ENCODE measurements at regions not wholly inside any gene's neighbourhood (a gene's known extent, or its start where the extent isn't known, plus 50 kb on each side); places are given as distances from the start of the nearest gene placed in this dataset.

DNA sequence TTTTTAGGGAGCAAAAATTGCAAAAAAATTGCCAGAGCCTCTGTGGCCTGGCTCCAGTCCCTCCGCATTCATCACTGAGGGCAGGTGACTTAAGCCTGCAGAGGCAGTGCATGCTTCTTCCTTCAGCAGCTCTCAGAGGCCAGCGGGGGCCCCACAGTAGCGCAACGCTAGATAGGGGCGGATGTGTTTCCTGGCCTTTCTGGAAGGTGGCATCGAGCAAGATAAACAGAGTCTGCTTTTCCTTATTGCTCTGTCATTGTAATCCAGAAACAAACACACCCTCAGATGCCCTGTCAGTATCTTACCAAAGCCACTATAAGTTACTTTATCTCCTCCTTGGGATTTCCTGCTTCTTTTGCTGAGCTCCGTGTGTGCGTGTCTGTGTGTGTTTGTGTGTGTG, 75.5 kb upstream of the IRX6 start:
- no peak for DNase-seq (ENCODE audit: low spot score)
- TF ChIP-seq, protein P1, sequence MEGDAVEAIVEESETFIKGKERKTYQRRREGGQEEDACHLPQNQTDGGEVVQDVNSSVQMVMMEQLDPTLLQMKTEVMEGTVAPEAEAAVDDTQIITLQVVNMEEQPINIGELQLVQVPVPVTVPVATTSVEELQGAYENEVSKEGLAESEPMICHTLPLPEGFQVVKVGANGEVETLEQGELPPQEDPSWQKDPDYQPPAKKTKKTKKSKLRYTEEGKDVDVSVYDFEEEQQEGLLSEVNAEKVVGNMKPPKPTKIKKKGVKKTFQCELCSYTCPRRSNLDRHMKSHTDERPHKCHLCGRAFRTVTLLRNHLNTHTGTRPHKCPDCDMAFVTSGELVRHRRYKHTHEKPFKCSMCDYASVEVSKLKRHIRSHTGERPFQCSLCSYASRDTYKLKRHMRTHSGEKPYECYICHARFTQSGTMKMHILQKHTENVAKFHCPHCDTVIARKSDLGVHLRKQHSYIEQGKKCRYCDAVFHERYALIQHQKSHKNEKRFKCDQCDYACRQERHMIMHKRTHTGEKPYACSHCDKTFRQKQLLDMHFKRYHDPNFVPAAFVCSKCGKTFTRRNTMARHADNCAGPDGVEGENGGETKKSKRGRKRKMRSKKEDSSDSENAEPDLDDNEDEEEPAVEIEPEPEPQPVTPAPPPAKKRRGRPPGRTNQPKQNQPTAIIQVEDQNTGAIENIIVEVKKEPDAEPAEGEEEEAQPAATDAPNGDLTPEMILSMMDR (conservative IDR thresholded peaks at IDR 0.05; ENCODE audit: low read depth), result no peak
- ChIA-PET POLR2A (ENCODE audit: low non-redundant PET) (no interaction called here), CTCF (no interaction called here)
- no peak overlapping the region for H3K27ac ChIP-seq

DNA sequence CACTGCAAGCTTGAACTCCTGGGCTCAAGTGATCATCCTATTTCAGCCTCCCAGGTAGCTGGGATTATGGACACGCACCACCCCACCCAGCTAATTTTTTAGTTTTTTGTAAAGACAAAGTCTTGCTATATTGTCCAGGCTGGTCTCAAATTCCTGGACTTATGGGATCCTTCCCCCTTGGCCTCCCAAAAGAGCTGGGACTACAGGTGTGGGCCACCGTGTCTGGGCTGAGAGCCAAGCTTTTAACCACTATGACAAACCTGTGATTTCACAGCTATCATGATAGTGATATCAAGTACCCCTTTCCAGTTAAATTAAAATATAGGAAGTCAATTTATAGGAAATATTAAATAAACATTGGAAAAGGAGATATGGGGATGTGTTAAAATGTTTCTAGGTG, 74.6 kb upstream of the IRX6 start:
- ChIA-PET POLR2A (ENCODE audit: low non-redundant PET) (no interaction called here), CTCF (interaction anchor here (0.7 kb wide), 1 partner anchor 18 kb away, joined by 3 read pairs; no protein-coding TSS in a partner anchor)
- DNase-seq (ENCODE audit: low spot score), result no peak
- TF ChIP-seq, protein P1 (conservative IDR thresholded peaks at IDR 0.05; ENCODE audit: low read depth), result no peak
- H3K27ac ChIP-seq, result no peak overlapping the region

DNA sequence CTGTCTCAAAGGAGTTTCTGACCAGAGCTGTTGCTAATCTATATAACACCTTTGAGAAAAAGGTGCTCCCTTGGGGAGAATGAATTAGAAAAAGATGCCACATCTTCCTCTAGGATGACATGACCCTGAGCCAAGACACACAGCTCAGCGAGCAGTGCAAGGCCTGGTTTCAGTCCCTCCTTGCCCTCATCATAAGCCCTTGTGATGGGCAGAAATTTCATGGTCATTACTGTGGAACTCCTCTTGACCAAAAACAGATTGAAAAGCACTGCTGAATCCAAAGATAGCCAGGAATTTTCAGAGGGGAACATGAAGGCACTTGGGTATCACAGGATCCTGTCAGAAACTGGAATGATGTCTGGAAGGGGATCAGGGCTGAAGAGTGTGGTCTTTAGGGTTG, 74.1 kb upstream of the IRX6 start:
- TF ChIP-seq, protein P1 (conservative IDR thresholded peaks at IDR 0.05; ENCODE audit: low read depth), result no peak
- no peak for DNase-seq (ENCODE audit: low spot score)
- H3K27ac ChIP-seq, result no peak overlapping the region
- ChIA-PET POLR2A (ENCODE audit: low non-redundant PET) (no interaction called here), CTCF (interaction anchor here (0.7 kb wide), 2 partner anchors 12 to 17 kb away, joined by 3 read pairs; no protein-coding TSS in a partner anchor)

DNA sequence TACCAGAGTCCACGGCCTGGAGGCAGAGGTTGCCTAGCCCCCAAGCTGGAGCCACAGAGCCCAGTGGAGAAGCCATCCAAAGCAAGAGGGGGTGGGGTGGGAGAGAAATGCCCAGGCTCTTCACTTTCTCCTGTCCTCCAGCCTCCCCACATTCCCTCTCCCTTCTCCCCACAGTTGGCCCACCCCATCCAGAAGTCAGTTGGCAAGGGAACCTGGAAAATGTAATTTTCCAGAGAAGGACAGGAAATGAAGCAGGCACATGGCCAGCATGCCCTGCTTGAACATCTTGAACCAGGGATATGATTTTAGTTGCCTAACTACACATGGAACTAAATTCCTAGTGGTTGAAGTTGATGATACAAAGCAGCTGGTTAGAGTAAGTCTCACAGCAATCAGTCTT, 73.3 kb upstream of the IRX6 start:
- TF ChIP-seq, protein P1 (conservative IDR thresholded peaks at IDR 0.05; ENCODE audit: low read depth), result no peak
- ChIA-PET CTCF (interaction anchor here (0.8 kb wide), 1 partner anchor 256 kb away, joined by 3 read pairs; no protein-coding TSS in a partner anchor), POLR2A (ENCODE audit: low non-redundant PET) (no interaction called here)
- DNase-seq (ENCODE audit: low spot score), result no peak
- no peak overlapping the region for H3K27ac ChIP-seq

DNA sequence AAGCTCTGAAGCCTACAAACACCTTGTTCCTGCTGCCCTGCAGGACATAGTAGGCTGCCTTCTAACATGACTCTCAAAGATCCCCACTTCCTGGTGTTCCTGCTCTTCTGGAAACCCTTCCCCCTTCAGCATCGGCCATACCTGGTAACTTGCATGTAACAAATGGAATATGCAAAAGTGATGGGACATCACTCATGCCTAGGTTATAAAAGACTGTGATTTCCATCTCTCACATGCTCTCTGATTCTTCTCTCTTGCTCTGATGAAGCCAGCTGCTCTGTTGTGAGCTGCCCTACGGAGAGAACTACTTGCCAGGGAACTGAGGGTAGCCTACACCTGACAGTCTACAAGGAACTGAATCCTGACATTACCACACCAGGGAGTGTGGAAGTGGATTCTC, 72.9 kb upstream of the IRX6 start:
- POLR2A ChIA-PET (ENCODE audit: low non-redundant PET), result no interaction called here
- CTCF ChIA-PET, result interaction anchor here (0.8 kb wide), 1 partner anchor 256 kb away, joined by 3 read pairs; no protein-coding TSS in a partner anchor
- DNase-seq (ENCODE audit: low spot score), result no peak
- TF ChIP-seq, protein P1 (conservative IDR thresholded peaks at IDR 0.05; ENCODE audit: low read depth), result no peak
- H3K27ac ChIP-seq, result no peak overlapping the region

DNA sequence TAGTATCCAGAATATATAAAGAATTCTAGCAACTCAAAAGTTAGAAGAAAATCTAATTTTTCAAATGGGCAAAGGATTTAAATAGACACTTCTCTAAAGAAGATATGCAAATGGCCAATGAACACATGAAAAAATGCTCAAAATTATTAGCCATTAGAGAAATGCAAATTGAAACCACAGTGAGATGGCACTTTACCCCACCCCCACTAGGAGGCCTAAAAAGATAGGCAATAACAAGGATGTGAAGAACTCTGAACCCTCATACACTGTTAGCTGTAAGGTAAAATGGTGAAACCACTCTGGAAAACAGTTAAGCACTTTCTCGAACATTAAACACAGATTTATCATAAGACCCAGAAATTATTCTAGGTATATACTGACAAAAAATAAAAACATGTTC, 71.4 kb upstream of the IRX6 start:
- POLR2A ChIA-PET (ENCODE audit: low non-redundant PET), result no interaction called here
- TF ChIP-seq, protein P1 (conservative IDR thresholded peaks at IDR 0.05; ENCODE audit: low read depth), result no peak
- H3K27ac ChIP-seq, result no peak overlapping the region
- DNase-seq (ENCODE audit: low spot score), result no peak
- CTCF ChIA-PET, result interaction anchor here (0.7 kb wide), 1 partner anchor 89 kb away, joined by 3 read pairs; no protein-coding TSS in a partner anchor

DNA sequence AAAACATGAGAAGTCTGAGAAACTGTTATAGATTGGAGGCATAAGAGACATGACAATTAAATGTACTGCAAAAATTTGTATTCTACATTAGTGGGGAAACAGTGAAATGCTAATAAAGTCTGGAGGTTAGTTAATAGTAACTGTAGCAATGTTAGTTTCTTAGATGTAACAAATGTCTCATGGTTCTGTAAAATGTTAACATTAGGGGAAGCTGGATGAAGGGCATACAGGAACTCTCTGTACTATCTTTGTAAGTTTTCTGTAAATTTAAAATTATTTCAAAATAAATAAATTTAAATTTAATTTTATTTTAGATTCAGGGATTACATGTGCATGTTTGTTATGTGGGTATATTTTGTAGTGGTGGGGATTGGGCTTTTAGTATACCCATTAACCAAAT, 70.0 kb upstream of the IRX6 start:
- H3K27ac ChIP-seq, result no peak overlapping the region
- POLR2A ChIA-PET (ENCODE audit: low non-redundant PET), result no interaction called here
- no peak for DNase-seq (ENCODE audit: low spot score)
- TF ChIP-seq, protein P1 (conservative IDR thresholded peaks at IDR 0.05; ENCODE audit: low read depth), result no peak
- CTCF ChIA-PET, result no interaction called here
